GM18873 (cell line): ENCODE measurements at regions not wholly inside any gene's neighbourhood (a gene's known extent, or its start where the extent isn't known, plus 50 kb on each side); places are given as distances from the start of the nearest gene placed in this dataset.
"Not testable (repeated sequence)": the region's sequence is repeated elsewhere in the genome, so short reads cannot be mapped to it uniquely, and the experiment has no call there.

Experiments
- ATAC-seq: cut with Tn5 transposase; IDR thresholded peaks from one replicate; pipeline ENCODE4 v1.9.1; 2021; ENCODE audit warnings: mild to moderate bottlenecking, moderate library complexity, moderate number of reproducible peaks; ENCODE audit not compliant: unreplicated experiment, low FRiP score

DNA sequence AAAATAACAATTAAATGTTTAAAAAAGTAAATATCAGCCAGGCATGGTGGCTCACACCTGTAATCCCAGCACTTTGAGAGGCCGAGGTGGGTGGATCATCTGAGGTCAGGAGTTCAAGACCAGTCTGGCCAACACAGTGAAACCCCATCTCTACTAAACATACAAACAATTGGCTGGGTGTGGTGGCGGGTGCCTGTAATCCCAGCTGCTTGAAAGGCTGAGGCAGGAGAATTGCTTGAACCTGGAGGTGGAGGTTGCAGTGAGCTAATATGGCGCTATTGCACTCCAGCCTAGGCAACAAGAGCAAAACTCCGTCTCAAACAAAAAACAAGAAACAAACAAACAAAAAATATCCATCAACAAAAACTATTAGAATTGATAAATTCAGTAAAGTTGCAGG is 77.5 kb downstream of the SNX5 start:
- not testable (repeated sequence) for ATAC-seq

DNA sequence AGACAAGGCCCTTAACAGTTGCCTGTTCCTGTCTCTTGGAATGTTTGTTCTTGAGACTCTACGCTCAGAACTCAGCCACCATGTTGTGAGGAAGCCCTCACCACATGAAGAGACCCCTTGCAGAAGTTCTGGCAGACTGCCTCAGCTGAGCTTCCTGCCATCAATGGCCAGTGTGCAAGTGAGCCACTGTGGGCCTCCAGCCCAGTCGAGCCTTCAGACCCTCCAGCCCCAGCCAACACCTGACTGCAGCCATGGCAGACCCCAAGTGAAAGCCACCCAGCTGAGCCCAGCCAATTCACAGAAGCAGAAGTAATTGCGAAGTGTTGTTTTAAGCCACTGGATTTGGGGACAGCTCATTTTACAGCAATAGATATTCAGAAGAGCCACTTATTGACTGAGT is 78.3 kb downstream of the SNX5 start:
- no peak for ATAC-seq

DNA sequence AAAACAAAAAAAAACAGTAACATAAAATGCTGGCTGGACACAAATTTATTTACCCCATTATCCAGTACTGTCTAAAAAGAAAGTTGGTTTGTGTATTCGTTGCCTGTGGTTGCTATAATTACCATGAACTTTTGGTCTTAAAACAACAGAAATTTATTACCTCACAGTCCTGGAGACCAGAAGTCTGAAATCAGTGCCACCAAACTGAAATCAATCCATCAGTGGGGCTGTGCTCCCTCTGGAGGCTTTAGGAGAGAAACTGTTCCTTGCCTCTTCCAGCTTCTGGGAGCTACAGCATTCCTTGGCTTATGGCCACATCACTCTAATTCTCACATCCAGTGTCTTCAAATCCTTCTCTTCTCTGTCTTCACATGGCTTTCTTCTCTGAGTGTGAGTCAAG is 79.4 kb downstream of the SNX5 start:
- no peak for ATAC-seq

DNA sequence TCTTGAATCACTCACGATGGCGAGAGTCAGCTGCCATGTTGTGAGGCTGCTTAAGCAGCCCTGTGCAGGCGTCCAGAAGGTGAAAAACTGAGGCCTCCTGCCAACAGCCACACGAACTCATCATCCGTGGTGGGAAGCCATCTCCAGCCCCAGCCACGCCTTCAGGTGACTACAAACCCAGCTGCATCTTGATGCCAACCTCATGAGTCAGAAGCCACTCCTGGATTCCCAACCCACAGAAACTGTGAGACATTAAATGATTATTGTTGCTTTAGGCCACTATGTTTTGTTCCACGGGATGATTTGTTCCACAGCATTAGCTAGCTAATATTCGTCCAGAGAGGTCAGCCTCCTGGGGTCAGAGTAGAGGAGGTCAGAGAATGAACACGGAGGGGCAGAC is 80.5 kb downstream of the SNX5 start:
- no peak for ATAC-seq

DNA sequence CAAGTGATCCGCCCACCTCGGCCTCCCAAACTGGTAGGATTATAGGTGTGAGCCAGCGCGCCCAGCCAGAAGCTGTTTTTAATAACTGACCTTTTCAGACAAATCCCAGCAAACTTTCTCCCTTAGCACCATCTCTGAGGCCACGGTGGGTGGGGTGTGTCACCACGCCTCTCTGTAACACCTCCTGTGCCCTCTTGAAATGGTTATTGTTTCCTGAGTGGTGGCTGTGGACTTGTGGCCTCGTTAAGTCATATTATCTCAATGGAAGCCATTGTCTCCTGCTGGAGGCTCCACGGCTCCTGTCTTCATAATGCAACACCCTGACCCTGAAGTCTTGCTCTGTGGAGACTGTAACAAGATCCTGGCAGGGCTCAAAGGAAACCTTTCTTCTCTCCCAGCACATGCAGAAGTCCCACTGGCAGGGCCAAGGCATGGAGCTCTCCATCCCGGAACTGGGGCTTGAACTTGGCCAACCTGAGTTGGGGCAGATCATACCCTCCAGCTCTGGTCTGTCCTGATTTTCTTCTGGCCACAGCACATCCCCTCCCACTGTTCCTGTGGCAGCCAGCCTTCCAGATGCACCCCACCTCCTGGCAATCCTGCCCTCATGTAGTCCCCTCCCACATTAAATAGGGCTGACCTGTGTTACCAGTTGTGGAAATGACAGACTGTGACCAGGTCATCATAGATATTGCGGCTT is 81.1 kb downstream of the SNX5 start:
- ATAC-seq: no peak

DNA sequence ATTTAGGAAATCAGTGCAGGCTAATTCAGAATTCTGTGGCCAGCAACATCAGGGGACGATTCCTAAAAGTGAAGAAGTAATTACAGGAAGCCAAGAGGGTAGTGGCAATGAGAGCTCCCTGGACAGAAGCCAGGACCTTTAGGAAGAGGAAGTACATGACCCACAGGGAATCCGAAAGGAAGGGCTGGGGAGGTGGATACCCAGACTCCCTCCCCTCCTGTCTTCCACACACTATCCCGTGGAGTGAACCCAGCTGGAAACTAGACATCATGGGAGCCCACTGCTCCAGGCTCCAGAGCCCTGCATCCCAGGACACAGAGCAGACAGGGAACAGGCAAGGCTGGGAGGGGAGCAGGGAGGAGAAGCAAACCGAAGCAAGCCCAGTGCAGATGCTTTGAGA is 83.0 kb downstream of the SNX5 start:
- ATAC-seq: no peak

DNA sequence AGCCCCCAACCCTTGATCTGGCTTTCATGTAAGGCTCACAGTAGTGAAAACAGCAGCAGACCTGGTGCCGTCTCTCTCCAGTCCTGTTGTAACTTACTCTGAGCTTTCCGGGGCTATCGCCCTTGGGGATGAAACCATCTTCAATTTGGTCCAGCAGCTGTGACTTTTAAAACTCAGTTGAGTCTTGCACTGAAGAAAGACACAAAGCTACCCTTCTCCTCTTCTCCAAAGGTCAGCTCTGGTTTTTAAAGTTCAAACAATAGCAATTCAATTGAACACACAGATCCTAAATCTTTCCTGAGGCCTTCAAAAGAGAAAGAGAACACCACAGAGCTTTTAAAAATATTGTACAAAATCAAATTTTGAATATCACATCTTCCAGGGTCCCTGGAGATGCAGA is 83.5 kb downstream of the SNX5 start:
- ATAC-seq: no peak

DNA sequence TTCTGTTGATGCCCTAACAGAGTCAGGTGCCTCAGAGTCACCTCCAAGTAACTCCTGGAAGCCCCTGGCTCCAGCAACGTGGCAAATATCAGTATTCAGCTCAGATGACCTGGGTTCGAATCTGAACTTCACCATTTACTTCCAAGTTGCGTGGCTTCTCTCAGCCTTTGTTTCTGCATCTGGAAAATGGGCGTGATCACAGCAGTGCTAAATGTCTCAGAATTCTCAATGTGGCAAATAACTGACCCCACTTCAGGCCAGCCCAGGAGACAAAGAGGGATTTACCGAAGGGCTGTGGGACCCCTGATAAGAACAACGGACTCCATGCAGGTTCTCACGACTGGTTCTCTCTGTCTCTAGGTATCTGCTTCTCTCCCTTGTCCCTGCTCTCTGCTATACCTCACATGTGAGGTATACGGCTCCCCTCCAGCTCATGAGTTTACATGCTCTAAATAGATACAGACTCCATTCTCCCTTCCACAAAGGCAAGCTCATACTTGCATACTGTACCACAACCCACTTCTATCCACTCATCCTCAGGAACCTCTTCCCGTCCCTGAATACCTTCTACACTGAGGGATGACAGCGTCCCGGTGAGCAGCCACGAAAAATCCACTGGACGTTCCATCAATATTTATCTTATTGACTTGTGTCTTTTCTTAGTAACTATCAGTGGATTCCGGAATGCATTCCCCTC is 84.1 kb downstream of the SNX5 start:
- ATAC-seq: no peak

DNA sequence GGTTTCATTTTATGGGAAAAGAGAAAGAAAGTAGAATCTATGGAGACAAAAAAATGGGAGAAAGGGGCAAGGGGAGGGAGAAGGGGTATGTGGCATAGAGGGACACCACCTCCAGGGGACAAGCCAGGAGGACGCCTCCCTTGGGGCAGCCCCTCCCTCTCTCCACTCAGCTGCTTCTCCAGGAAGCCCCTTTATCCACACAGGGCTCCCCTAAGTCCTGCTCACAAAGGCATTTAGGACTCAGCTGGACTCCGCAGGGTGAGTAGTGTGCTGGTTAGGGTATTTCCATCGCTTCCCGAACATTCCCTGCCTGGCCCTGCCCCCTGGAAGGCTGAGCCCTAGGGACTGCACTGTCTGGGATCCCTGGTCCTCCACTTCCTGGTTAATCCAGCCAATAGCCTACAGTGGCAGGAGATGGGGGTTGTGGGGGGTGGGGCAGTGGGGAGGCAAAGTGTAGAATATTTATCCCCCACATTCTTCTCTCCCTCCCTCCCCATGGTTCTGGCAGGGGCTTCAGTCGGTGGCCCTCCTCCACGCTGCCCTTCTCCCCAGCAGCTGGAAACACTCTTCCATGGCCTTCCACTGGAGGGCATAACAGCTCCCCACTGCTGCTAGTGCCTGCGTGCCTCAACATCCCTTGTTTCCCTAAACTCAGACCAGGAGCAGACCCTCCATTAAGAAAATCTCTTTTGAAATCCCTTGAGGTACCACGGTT is 84.8 kb downstream of the SNX5 start:
- no peak for ATAC-seq

DNA sequence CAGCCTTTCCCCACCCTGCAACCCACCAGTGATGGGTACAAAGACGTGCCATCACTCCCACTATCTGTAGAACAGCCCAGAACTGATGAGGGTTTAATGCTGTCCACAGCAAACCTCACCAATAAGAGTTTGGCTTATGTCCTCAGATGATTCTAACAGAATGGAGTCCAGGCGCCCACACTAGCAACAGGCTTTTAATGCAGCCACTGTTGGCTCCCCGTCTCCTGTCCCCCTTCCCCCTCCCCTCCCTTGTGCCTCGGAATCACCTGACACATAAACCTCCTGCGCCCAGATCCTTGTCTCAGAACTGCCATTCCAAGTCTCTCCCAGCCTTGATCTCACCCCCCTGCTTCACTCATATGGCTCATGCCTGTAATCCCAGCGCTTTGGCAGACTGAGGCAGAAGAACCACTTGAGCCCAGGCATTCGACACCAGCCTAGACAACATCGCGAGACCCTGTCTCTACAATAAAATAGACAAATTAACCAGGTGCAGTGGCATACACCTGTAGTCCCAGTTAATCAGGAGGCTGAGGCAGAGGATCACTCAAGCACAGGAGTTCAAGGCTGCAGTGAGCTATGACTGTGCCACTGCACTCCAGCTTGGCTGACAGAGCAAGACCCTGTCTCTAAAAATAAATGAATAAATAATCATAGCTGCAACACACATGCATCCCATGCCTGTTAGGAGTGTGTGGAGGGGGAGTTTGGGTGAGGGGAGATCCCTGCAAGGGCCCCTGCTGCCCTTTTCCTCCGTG is 85.6 kb downstream of the SNX5 start:
- ATAC-seq: no peak

DNA sequence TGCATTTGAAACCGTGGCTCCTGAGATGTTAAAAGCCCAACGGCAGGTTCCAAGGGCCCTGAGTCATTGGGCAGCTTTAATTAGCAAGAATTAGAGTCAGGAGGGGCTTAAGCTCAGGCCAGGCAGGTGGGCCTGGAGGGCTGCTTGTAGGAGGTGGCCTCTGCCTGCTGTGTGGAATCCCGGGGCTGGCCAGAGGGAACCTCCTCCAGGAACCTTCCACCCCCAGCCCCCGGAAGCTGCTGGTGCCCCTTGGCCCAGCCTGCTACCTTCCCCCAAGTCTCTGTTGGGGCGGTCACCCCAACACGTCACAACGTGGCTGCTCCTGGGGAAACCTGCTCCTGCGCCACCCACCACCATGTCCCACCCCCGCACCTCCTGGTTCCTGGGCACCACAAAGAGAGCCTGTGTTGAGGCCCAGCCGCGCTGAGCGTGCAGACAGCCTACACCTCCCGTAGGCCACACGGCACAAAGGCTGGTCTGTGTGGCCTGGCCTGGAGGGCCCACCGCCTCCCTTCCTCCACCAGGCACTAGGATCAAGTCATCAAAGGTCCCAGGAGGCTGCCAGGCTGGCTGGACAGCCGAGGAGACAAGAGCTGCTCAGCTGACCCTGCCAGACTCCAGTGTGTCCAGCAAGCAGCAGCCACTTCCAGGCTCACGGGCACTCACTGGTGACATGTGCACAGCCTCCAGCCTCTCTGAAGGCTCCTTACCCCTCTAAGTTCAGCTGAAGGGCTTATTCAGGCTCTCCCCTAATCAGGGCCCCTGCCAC is 86.3 kb downstream of the SNX5 start:
- no peak for ATAC-seq

DNA sequence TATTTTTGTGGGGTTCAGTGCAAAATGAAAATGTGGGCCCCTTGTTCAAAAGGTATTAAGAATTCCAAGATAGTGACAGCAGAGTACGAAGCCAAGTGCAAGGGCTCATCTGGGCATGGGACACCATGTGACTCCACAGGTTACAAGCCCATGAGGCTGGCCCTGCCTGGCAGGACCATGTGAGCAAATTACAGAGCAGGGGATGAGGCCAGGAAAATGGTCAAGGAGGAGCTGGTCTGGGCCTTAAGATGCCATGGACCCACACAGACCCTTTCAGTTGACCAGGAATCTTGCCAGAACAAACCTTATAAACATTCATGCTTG is 86.9 kb downstream of the SNX5 start:
- ATAC-seq: no peak

DNA sequence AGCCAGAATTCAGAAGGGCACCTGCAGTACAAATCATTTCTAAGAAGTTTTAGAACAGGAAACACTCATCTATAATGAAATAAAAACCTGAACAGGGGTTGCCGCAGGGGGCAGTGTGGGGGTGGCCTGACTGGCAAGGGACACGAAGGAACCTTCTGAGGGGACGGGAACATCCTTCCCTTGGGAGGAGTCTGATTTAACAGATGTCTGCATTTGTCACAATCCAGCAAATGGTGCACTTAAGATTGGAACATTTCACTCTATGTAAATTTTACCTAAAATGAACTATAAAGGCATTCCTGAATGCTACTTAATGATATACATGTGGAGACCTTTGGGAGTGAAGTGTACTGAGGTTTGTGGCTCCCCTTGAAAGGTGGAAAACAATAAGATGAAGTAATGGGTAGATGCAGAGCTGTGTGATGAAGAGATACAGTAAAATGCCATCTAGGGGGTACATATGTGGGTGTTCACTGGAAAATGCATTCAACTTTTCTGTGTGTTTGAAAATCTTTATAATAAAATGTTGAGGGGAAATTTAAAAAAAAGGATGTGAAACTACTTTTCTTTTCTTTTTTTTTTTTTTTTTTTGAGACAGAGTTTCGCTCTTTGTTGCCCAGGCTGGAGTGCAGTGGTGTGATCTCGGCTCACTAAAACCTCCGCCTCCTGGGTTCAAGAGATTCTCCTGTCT is 89.5 kb downstream of the SNX5 start:
- ATAC-seq: no peak

DNA sequence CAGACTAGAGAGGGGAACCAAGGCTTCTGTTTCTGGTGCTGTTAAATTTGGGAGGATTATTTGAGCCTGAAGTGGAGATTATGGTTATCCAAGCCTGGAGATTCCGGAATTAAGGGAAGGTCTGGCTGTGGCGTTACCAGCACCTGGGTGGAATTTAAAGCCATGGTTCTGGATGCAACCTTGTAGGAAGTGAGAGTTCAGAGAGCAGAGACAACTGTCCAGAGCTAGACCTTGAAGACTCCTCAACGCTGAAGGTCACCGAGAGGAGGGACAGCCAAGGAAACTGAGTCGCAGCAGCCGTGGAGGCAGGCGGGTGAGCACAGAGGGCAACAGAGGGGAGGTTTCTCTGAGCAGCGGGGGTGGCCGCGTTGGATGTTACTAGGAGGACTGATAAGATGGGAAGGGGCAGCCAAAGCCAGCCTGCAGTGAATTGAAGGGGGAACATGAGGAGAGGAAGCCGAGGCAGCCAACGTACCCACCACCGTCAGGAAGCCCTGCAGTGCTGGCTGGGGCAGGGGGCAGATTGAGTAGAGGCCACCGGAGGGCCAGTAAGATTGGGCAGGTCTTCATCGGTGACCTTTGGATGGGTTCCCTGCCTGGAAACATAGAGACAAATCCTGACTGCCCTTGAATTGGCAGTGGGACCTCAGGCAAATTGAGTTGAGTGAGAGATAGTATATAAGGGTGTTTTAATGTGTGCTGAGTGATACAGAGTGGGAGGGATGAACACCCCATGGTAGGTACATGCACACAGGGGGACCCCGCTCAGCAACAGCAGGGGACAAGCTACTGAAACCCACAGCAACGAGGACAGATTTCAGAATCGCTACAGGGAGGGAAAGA is 90.3 kb downstream of the SNX5 start:
- ATAC-seq: no peak

DNA sequence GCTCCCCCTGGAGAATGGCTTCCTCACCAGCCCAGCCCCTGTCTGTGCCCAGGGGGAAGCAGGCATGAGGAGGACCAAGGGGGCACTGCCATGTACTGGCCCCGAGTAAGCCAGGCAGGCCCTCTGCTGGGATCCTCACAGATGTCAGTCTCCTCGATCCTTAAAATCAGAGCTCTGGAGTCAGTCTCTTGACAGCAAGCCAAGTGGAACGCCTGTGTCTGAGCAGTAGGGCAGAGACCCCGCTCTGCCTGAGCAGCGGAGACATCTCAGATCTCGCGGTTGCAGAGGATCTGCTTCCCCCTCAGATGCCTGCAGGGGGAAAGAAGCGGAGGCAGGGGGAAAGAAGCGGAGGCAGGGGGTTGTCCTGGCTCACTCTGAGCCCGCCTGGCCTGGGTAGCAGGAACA is 92.6 kb downstream of the SNX5 start:
- no peak for ATAC-seq

DNA sequence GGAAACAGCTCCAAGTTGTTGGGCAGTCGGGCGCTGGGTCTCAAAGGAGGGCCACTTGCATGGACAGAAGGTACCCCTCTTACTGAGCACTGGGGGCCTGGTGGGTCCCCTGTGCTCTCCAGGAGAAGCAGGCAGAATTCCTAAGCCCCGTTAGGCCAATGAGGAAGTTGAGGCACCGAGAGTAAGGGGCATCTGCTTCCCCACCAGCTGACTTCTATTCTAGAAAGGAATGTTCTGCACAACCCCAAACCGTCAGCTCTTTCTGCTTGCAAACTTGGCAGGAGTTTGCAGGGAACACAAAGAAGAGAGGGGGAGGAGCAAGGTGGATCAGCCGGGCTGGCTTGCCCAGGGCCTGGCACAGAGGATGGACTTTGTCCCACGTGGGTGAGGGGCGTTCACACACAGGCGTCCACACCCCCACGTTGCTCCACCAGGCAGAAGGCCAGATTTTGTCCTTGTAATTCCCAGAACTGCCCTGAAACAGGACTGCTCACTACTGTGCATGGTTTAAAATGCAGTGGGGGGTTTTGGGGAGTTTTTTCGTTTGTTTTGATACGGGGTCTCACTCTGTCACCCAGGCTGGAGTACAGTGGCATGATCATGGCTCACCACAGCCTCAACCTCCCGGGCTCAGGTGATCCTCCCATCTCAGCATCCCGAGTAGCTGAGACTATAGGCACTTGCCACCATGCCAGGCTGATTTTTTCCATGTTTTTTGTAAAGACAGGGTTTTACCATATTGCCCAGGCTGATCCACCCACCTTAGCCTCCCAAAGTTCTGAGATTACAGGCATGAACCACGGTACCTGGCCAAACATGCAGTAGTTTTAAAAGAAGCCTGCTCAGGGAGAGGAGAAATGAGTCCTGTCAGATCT is 93.3 kb downstream of the SNX5 start:
- ATAC-seq: no peak

DNA sequence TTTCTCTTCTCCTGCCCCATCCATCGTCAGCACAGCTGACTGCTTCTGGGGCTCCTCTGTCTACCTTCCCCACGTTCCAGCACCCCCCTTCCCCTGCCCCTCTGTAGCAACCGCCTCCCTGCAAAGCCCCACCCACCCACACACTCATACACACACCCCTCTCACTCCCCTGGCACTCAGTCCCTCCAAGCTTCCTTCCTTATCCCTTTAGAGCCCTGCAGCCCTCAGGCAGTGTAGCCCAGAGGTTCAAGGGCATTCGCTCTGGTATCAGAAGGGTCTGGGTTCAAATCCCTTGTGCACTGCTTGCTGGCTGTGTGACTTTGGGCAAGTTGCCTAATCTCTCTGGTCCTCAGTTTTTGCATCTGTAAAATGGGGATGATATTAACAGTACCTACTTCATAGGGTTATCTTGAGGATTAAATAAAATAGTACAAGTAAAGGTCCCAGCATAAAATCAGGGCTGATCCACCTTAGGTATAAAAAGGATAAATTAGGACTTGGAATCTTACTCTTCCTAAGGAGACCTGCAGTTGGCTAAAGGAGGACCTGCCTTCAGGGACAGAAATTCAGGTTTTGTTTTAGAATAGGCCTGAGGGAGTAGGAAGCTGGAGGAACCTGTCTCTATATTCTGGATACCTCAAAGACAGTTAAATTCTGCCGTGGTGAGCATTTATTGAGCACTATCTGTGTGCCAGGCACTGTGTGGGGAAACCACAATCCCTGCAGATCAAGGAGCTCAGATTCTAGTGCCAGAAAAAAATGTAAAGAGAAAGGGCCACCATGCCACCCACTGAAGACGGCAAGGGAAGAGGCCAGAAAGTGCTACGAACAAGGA is 94.1 kb downstream of the SNX5 start:
- ATAC-seq: no peak
